ENCODE measurements at regions not wholly inside any gene's neighbourhood (a gene's known extent, or its start where the extent isn't known, plus 50 kb on each side); places are given as distances from the start of the nearest gene placed in this dataset.

GRCh38 chr6:6785163-6785521, 196.6 kb downstream of the LY86 start:
- DNase-seq, result no peak

DNA sequence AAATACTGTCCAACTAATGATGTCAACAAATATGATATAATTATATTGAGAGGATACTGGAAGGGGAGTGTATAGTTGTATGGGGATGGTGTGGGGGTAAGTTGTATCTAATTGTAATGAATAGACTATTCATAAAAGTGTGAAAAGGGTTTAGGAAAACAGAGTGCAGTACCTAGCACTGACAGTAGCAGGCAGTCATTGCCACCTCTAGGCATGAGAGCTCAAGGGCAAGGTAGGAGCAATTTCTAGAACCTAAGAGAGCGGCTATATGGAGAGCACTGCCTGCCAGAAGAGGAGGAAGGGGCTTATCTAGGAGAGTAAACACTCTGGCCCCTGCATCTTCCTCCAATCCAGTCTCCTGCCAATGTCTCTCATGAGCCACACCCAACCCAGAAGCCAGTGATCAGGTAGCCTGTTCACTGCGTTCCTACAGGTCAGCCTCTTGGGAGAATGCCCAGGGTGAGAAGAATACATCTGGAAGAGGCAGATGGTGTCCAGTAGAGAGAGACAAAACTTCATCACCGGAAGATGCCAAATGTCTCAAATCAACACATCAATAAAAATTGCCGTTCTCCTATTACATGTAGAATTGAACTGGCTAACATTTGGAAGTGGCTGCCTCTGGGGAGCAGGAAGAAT, 200.0 kb downstream of the LY86 start:
- DNase-seq, result no peak

- DNase-seq, result no peak
These were observed 201.9 kb downstream of the LY86 start for GRCh38 chr6:6790393-6790792.

DNA sequence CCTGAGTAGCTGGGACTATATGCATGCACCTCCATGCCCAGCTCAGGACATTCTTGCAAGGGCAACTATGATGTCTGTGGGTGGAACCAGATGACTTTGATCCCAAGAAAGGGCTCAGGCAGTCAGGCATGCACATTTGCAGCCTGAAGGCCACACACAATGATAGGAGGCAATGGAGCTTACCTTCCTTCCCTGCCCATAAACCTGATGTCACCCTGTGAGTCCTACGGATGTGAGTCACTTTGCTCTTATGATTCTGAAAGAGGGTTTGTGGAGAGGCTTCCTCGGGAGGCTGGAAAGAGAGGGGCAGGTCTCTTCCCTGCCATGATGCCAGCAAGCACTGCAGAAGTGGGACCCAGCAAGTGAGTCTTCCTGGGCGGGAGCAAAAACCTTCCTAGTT, 202.4 kb downstream of the LY86 start:
- no peak for DNase-seq

- no peak for DNase-seq
These were observed 205.1 kb downstream of the LY86 start for GRCh38 chr6:6793388-6794250.

- DNase-seq, result no peak
These were observed 206.9 kb downstream of the LY86 start for GRCh38 chr6:6795393-6795792.

- no peak for DNase-seq
These were observed 208.3 kb downstream of the LY86 start for GRCh38 chr6:6796818-6797217.

DNA sequence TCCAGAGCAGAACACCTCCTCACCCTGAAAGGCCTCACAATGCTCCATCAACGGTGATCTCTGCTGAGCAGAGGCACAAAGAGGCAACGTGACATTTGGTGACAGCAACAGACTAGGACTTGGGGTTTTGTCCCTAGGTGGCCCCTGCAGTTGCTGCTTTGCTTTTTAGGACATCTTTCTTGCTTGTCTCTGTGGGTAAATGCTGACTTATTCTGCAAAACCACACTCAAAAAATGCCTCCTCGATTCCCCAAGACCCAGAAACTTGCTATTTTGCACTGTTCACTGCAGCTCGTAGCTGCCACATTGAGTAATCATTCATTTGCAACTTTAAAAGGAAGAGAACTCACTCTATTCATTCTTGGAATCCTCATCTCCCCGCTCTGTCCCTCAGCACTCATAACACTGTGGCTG, 209.9 kb downstream of the LY86 start:
- DNase-seq, result no peak

DNA sequence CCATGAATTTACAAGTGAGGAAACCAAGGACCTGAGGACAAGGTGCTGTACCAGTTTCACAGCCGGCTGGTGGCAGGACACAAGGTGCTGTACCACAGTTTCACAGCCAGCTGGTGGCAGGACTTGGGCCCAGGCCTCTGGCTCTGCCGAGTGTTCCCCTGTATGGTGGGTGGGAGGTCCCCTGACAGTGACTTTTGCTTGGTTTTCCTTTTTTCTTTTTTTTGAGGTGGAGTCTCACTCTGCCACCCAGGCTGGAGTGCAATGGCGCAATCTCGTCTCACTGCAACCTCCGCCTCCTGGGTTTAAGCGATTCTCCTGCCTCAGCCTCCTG, 212.4 kb downstream of the LY86 start:
- DNase-seq, result no peak

DNA sequence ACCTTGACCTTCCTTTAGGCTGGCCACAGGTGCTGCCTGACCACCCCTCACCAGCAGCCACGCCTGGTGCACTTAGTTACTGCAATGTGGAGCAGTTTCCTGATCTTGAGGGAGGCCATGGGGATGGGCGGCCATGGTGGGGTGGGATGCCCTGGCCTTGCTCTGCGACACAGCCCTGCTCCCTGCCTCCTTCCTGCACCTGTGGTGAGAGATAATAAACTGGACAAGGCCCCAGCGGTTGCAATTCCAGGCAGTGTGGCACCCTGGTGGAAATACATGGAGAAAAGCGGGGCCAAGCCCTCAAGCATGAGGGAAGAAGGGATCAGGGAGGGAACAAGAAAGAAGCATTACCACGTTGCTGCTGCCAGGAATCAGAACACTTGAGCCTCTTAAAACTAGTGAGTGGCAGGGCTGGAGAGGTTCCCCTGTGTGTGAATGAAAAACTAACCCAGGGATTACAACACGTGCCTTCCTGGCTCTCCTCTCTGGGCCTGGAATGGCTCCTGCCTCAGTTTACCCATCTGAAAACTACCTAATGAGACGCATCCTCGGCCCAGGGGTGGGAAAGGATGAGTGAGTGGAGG, 213.2 kb downstream of the LY86 start:
- DNase-seq, result no peak

DNA sequence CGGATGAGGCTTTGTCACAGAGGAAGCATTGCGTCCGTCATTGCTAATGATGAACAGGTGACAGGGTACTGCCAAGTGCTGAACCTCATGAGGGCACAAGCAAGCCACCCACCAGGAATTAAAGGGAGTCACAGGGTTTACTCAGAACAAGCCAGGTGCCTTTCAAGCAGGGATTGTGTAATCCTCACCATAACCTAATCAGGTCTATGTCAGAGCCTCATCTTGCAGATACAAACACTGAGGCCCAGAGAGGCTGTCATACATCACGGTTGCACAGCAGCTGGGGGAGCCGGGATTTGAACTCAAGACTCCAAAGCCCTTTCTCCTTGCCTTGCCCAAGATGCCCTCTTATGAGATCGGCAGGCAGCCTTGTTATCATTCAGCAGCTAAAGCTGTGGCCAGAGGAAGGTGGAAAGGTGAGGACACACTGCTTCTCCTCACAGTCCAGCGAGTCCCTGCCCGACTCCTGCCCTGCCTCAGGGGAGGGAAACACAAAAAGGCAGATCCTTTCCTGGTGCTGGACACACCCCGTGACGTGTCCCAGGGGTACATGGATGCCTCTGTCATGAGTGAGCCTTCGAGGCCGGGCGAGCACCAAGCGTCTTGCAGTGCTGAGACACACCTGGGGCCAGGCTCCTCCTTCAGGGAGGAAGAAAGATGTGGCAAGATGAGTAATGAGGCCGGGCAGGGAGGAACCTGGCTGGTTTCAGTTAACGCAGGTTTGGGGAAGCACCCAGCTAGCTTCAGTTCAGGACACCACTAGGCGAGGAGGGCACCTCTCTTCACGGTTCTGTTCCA, 214.9 kb downstream of the LY86 start:
- no peak for DNase-seq

DNA sequence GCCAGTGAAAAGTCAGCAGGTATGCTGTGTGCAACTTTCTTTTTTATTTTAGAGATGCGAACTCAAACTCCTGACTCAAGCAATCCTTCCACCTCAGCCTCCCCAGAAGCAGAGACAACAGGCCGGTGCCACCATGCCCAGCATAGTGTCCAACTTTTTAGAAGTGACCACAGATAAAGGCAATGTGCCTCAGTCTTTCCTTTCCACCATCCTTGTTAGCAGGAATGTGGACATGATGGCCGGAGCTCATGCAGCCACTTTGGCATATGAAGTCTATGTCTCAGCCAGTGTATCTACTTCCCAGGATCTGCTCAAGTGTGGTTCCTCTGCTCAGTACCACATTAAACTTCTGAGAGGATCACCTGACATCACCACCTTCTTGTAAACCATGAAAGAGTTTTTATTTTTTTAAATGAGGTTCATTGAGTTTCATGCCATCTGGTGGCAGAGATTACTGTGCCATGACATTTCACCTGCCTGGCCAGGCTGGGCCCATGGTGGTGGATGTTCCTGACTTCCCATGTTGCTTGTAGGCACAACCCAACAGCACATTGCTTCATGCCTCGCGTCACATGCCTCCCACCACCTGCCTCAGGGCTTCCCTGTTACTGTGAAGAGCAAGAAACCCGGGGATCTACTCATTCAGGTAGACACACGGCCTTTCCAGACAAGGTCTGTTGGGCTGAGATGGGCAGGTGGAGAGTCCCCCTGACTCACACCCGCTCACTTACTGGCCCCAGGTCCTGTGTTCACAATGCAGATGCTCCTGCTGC, 216.5 kb downstream of the LY86 start:
- DNase-seq, result no peak

DNA sequence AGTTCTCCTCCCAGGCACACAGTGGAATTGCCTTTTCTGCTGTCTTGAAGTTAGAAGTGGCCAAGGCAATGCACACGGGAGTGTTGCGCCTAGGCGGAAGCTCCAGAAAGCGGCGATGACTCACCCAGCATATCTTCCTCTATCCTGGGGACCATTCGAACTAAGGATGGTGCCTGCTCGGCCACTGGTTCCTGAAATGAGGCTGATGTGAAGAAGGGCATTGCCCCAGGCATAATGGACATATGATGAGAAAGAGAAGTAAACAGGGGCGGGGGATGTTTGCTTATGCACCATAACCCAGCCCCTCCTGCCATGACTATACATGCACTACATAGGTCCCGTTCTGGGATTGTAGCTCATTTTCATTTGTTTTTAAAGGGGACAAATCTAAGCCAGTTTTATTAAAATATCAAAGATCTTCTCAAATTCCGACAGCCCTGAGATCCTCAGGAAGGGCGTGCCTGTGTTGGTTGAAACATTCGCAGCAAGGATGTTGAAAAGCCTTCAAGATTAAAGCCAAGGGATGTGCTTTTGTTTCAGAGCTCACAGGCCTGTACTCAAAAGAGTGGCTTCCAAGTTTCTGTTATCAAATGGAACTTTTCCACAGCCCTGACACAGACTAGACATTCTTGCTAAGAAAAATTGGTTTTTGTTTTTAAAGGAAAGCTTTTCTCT, 218.5 kb downstream of the LY86 start:
- no peak for DNase-seq

- no peak for DNase-seq
These were observed 219.8 kb downstream of the LY86 start for GRCh38 chr6:6808343-6808742.

- DNase-seq, result no peak
These were observed 220.4 kb downstream of the LY86 start for GRCh38 chr6:6808915-6809314.

DNA sequence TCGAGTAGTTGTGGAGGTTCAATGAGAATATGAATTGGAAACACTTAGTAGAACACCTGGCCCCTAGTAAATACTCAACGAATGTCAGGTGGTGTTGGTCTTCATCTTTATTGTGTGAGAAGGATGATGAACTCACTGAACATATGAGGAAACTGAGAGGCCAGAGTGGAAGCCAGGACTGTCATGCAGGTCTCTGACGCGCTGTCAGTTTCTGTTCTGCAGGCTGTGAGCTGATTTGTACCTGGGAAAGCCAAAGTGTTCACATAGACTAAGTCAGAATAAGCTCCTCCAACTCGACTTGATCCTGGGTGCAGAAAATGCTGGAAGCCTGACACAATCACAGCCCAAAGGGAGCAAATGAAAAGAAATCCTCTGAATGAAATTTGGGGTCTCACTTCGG, 222.2 kb downstream of the LY86 start:
- DNase-seq, result no peak

- peak; percentile 32 for DNase-seq
These were observed 222.8 kb downstream of the LY86 start for GRCh38 chr6:6811128-6812009.

- DNase-seq, result no peak
These were observed 223.9 kb downstream of the LY86 start for GRCh38 chr6:6812427-6812826.

DNA sequence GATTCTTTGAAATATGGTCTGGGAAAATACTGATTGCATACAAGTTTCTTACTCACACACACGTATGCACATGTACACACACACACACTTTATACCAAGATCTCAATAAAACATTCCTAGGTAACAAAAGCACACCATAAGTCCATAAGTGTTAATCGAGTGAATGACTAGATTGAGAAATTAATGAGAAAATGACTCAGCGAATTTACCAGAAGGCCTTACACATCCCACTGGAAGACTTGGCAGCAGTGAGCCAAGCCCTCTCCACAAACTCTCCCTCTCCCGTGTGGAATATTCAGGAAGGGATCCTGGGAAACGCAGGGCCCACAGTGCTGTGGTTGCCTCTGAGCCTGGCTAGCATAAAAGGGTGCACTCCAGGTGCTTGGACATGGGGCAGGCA, 227.2 kb downstream of the LY86 start:
- DNase-seq, result no peak

GRCh38 chr6:6816716-6817115, 228.2 kb downstream of the LY86 start:
- no peak for DNase-seq

DNA sequence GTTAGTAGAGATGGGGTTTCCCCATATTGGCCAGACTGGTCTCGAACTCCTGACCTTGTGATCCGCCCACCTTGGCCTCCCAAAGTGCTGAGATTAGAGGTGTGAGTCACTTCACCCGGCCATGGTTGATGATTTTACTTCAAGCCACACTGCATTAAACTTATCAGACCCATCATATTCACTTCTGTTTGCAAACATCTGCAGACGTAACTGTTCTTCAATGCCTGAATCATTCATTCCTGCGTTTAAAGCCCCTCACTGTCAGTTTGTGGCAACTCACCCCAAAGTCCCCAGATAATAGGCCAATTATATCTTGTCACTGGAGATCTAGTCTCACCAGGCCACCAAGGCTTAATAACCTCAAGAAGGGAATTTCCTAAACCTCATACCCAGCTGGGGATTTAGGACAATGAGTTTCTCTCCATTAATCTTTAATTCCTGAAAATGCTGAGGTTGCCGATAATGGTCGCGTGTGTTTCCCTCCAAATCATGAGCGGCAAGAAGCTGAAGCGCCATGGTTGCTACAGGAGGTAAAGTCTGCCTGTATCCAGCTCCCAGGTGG, 229.6 kb downstream of the LY86 start:
- DNase-seq, result no peak

Data from activated T-cell treated with anti-CD3 and anti-CD28 coated beads, Interleukin-2, amount 50 U/mL, for 1 hour (primary cell).